ENCODE measurements at regions not wholly inside any gene's neighbourhood (a gene's known extent, or its start where the extent isn't known, plus 50 kb on each side); places are given as distances from the start of the nearest gene placed in this dataset.
A peak's percentile ranks its signal among the peaks of the same experiment; 100 is the strongest.
"Not testable (repeated sequence)": the region's sequence is repeated elsewhere in the genome, so short reads cannot be mapped to it uniquely, and the experiment has no call there.

DNA sequence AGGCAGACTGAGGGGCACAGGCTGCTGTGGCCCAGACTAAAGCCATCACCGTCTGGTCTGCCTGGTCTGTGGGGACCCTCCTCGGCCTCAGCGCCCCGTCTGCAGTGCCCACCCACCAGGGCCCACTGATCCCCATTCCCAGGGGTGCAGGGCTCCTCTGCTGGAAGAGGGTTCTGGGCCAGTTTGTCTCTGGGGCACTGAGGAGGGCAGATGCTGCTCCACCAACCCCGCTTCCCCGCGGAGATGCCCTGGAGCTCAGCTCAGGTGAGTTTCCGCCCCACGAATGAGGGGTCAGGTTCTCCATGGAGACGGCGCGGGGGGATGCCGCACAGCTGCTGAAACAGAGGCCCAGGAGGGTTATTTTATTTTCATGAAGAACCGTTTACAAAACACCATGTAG lies 263.3 kb upstream of the SFSWAP start:
- DNase-seq (ENCODE audit: low spot score) = not testable (repeated sequence)

DNA sequence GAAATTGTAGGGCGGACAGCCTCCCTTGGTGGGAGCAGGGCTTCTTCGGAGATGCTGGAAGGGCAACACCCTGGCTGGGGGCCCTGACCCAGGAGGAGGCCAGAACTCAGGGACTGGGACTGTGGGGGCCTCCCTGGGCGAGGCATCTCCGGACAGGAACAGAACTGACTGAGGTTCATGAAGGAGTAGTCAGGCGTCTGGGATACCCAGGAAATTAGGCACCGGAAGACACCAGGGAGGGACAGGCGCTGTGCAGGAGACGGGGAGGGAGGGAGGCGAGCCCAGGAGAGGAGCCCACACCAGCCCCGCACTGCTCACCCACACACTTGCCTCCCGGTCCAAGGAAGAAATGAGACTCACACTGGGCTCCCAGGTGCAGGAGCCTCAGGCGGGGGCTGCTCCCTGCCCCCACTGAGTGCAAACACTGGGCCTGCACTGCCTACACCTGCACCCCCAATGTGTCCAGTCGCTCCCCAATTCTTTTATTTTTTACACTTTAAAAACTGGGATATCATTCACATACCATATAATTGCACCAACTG lies 262.6 kb upstream of the SFSWAP start:
- peak; percentile 72 for DNase-seq (ENCODE audit: low spot score)

DNA sequence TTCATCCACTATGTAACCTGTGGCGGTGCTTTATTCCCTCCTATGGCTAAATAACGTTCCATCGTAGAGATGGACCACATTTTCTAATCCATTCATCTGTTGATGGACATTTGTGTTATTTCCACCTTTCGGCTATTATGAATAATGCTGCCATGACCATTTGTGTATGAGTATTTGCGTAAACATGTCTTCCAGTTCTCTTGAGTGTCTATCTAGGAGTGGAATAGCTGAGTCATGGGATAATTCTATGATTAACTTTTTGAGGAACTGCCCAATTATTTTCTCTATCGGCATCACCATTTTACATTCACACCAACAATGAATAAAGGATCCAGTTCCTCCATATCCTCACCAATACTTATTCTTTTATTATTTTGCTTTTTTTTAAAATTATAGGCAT lies 261.9 kb upstream of the SFSWAP start:
- no peak for DNase-seq (ENCODE audit: low spot score)

DNA sequence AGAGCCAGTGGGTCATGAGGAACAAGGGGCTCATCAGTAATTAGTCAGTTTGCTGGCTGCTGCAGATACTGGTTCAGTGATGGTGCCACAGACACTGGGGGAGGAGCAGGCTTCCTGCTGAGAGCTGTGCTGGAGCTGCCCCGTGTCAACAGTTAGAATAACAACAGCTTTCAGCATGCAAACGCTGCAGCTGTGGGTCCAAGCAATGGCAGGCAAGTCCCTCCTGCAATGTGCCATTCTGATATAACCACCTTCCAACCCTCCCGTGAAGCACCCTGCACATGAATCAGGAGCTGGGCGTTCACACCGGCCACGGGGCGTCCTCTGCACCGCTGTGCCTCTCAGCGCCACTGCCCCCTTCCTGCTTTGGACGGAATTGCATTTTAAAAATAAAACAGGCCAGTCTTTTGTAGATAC lies 258.4 kb upstream of the SFSWAP start:
- DNase-seq (ENCODE audit: low spot score) = peak; percentile 82

DNA sequence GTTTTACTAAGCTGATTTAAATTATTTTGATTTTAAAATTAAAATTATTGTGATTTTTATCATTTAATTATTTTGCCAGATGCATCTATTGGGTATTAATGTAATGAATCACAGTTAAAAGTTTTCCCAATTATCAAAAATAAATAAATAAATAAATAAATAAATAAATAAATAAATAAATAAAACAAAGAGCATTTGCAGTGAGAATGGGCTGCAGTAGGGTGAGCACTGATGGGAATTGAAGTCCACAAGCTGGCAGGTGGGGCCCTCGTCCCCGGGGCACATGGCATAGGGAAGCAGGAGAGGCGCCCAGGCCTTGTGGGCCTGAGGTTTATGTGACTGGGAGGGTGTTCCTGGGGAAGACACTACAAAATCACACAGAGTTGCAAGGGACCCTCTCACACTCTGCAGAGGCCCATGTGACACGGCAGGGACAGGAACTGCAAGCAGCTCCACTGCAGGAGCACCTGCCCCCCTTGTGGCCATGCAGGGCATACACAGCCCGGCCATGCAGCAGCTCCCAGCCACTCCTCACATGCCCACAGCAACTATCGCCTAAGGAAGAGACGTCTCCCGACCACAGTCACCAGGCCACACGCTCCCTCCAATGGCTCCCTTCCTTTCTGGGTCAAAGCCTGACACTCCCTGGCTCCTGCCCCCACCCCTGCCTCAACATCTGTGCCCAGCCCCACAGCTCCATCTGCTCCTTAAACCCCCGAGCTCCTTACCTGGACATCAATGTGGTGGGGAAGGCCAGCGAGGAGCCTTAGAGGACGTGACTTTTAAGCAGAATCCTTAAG lies 256.3 kb upstream of the SFSWAP start:
- no peak for DNase-seq (ENCODE audit: low spot score)

DNA sequence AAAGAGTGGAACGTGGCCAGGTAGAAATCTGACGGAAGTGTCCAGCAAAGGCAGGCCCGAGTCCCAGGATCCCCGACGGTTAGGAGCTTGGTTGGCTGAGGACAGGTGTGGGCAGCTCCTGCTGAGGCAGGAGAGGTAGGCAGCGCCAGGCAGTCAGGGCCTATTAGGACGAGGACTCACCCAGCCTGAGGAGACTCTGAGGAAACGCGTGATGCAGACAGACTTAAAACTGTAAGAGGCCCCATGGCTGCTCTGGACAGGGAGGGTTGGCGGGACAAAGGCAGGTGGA lies 255.7 kb upstream of the SFSWAP start:
- DNase-seq (ENCODE audit: low spot score) = peak; percentile 82

DNA sequence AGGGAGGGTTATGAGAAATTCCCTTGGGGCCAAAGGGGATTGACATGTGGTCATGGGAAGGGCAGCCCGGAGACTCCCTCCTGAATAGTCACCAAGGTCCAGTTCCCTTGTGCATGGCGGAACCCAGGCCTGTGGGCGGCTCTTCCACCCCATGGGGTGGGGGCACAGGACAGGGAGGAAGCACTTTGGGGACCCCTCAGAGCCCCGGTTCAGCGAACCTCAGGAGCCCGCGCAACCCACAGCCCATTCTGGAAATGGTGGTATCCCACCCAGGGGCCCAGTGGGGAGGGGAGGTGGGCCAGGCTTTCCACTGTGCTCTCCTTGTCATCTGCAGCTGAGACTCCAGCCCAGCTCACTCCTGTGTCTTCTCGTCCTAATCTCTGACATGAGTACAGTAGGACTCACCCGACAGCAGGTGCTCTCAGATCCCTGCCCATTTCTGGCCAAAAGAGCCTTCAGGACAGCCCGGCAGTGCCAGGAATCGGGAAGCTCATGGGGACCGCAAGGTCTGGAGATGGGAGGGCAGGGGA lies 255.2 kb upstream of the SFSWAP start:
- DNase-seq (ENCODE audit: low spot score) = no peak

DNA sequence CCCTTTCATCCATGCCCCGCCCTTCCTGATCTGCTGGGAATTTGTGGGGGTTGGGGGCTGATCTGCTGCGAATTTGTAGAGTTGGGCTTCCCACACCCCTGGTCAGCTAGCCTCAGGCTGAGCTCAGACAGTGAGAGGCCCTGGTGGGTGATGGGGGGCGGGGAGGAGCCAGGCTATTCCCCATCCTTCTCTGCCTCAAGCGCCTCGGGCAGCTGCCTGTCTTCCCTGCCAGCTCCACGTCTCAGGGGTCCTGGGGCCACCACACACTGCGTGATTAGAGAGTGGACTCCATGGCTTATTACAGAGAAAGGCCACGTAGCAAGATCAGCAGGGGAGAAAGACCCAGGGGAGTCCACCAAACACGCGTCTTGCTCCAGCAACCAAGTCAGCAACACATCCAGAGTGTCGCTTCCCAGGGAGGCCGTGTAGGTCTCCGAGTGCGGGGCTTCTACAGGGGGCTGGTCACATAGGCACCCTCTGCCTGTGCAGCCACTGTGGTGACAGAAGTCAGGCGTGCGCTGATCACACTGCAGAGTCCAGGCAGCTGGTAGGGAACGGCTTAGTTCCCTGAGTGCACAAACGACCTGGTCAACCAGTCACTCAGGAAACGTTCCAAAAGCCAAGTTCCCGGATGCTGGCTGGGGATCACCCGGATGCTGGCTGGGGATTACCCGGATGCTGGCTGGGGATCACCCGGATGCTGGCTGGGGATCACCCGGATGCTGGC lies 254.4 kb upstream of the SFSWAP start:
- DNase-seq (ENCODE audit: low spot score) = no peak

DNA sequence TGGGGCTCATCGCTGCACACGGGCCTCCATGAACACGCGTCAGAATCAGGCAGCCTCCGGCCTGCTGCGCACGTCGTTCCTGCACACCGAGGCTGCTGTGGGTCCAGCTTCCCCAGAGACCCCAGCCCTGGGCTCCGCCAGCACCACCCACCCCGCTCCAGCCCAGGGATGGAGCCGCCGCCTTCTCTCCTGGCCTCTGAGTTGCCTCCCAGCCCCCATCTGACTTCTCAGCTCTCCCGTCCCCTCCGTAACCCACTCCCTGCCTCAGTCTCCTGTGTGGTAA lies 253.9 kb upstream of the SFSWAP start:
- no peak for DNase-seq (ENCODE audit: low spot score)

DNA sequence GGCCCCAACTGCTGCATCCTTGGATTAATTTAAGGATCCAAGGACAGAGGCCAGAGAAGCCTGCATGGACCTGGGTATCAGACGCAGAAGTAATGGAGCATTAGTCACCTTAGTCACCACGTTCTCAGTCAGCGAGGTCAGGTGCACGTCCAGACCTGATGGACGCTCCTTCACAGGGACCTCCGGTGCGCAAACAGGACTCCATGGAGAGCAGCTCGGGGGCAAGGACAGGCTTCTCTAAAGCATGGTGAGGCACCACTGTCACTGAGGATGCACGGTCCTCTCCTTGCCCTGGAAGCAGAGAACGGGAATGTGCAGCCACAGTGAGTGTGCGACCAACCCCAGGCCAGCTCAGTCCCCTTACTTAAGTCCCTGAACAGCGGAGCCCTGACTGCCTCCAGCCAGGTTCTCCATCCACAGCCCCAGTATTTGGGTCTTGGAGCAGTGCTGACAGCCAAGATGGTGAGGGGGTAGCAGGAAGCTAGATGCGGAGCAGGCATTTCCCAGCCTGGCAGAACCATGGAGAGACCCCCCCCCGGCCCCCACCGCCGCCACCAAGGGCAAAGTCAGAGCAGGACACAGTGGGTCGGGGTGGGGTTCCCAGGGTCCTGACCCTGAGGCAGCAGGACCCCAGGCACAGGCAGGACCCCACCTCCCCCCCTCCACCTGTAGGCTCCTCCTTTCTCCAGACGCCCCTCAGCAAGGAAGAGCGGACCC lies 253.4 kb upstream of the SFSWAP start:
- DNase-seq (ENCODE audit: low spot score) = peak; percentile 71

DNA sequence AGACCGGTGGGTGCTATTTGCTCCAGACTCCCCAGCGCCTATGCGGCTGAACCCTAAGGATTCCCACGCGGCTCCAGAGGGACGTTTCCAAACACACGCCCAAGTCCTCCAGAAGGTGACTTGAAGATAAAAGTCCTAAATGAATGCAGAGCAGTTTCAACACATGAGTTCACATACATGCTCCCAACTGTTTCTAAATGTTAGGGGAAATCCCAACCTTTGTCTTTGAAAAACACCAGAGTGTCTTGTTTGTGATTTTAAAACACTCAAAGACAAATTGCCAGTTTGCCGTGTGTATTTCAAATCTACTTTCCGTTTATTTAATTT lies 252.9 kb upstream of the SFSWAP start:
- peak; percentile 73 for DNase-seq (ENCODE audit: low spot score)

DNA sequence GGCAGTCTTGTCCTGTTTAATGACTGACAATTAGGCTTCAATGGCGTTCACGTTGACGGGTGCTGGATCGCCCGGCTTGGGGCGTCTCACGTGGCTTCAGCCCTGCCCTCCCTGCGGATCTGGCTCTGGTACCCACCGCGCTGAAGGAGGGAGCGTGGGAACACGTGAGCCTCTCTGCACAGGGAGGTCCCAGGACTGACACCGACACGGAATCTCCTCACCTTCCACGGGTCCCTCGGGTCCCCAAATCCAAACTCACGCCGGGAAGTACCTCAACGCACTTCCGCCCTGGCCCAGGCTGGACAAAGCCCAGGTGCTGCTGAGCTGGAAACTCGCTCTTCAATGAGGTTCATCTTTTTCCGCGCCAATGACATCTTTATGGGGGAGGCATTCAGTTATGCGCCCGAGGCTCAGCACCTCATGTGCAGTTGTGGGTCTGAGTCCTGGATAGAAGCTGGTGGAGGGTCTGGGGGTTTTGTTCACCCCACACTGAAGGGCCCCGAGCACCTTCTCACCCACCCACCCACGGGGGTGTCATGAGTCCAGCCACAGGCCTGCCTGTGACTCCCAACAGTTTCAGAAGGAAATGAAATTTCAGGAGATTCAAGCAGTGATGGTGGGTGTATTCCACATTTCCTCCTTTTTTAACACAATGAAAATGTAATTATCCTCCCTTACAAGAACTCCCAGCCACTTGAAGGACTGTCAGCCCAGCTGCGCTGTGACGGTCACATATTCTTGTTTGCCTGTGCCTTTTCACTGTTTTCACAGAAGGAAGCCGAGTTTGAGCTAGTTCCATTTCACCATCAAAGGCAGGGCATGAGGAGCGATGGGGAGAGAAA lies 251.7 kb upstream of the SFSWAP start:
- peak; percentile 59 for DNase-seq (ENCODE audit: low spot score)

DNA sequence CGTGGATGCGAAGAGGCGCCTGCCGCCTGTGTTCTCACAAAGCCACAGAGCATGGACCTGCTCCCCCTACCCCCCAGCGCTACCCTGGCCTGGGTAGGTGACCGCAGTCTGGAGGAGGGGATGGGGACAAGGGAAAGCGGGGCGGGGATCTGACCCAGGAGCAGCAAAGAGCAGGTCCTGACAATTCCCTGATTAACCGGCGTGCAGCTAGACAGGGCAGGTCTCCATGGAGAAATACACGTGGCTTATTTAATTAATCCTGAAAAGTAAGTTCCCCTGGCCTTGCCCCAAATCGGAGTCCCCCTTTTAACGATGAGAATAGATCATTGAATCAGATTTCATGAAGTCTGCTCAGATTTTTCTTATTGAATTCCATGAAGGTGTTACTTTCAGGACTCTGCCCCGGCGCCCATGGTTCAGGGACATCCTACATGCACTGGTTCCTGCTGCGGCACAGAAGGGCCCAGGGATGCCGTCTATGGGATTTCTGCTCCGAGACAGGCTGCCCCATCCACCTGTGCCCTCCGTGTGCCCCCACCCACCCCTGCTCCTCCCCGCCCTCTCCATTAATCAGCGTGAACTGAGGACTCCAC lies 251.0 kb upstream of the SFSWAP start:
- DNase-seq (ENCODE audit: low spot score) = peak; percentile 65

DNA sequence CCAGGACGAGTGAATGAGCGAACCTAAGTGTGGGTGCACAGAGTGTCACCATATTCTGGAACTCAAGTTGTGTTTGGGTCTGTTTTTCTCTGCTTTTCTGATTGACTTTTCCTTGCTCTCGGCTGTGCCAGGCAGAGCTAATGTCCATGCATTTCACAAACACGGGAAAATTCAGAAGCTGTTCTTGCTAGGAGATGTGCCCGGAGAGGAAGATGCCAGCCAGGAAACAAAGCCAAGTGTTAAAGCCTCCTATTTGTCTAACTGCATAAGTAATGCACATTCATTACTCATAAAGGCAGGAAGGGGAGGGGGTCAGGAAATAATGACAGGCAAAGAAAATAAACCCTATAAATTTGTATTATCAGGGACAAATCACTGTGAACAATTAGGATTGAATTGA lies 250.4 kb upstream of the SFSWAP start:
- DNase-seq (ENCODE audit: low spot score) = no peak

DNA sequence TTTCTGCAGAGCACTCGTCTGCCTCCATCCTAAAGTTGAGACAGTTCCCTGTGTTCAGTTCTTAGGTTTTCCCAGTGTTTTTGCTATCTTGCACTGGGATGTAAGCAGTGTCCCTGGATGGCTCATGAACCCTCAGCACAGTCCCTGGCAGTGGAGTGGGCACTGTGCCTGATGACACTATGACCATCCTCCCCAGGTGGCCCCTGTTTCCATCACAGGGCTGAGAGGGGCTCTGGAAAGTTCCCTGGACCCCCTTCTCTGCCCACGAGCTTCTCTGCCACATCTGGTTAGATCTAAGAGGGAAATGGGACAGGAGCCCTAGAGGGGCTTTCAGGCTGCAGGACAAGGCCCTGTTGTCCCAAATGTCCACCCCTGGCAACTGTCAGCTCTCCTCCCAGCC lies 249.8 kb upstream of the SFSWAP start:
- no peak for DNase-seq (ENCODE audit: low spot score)

DNA sequence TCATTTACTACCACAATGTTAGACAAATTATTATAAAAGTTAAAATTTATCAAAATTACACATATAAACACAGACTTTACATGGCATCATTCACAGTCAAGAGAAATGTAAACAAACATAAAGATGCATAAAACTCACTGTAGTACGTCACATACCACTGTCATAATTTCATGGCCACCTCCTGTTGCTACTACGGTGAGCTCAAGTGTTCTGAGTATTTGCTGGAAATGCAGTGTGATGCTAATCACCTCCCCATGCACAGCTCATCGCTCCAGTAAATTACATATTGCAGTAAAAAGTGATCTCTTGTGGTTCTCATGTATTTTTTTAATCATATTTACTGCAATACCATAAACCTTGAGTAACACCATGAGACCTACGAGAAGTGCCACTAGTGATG lies 247.7 kb upstream of the SFSWAP start:
- no peak for DNase-seq (ENCODE audit: low spot score)

DNA sequence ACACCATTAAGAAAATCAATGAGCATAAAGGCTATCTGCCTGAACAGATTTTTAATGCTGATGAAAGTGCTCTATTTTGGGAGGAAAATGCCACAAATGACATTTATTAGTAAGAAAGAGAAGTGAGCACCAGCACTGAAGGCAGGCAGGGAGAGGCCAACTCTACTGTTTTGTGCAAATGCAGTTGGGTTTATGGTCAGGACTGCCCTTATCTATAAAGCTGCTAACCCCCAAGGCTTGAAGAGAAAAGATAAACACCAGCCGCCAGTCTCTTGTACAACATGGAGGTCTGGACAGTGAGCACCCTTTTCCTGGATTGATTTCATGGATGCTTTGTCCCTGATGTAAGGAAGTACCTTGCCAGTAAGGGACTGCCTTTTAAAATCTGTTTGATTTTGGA lies 246.8 kb upstream of the SFSWAP start:
- DNase-seq (ENCODE audit: low spot score) = no peak

DNA sequence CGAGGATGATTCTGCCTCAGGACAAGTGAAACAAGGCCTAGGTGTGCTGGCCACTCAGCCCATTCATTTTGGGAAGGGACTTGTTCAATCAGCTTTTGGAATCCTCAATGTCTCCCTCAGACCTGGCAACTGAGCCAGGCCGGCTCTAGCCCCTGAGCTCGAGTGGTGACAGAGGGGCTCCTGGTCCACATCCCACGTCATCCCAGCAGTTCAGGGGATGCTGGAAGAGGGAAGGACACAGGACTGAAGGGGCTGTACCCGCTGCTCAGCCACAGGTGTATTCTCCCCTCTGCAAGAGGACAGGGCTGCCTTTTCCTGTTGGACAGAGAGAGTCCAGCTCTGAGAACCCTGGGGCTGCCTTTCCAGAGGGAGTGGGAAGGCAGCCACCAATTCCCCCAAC lies 244.6 kb upstream of the SFSWAP start:
- no peak for DNase-seq (ENCODE audit: low spot score)

DNA sequence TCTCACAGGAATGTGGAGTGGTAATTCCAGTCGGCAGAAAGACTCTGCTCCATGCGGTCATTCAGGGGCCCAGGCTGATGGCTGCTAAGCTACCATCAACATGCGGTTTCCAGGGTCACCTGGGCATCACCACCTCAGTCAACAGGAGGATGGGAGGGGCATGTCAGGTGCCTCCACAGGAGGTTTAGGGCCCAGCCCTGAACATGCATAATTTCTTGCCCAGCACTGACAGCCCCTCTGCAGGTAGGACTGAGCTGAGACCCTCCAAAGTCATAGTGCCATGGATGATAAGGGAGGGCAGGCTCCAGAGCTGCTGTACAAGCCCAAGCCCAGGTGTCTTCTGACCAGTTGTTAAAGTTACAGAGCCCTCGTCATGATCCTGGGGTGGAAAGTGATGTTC lies 244.0 kb upstream of the SFSWAP start:
- no peak for DNase-seq (ENCODE audit: low spot score)

DNA sequence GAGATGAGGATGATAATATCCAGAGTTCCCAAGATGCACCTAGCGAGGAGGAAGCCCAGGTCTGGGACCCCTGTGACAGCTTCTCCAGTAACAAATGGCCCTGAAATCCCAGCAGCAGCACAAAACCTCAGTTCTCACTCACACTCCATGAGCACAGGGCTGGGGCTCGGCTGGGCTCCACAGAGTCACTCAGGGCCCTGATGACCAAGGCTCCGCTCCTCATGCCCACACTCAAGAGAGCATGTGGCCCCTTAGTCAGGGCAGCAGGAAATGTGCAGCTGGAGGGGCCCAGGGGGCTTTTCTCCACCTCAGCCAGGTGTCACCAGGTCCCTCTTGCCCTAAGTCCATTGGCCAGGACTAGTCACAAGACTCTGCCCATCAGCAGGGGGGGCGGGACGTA lies 242.7 kb upstream of the SFSWAP start:
- no peak for DNase-seq (ENCODE audit: low spot score)

DNA sequence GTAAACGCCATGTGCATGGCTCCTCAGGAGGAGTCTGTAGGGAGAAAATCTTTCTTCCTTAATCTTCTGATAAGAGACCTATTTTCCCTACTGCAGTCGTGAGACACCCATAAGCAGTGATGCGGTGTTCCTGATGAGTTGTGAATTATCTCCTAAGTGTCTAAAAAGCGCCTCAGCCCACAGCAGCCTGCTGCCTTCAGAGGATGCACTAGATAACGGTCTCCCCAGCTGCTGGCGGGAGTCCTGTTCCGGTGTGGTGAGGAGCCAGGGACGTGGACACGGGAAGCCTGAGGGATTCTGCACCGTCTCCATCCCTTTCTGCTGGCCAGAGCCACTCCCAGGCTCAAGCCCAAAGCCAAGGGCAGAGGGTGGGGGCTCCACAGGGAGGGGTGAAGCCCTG lies 240.9 kb upstream of the SFSWAP start:
- not testable (repeated sequence) for DNase-seq (ENCODE audit: low spot score)
